GM23338 (cell line): ENCODE measurements at regions not wholly inside any gene's neighbourhood (a gene's known extent, or its start where the extent isn't known, plus 50 kb on each side); places are given as distances from the start of the nearest gene placed in this dataset.

Source experiments
- CREB1 ChIP-seq: fragments of 250-450 bp; sonication (Bioruptor Pico); IDR thresholded peaks from 2 replicates; pipeline ENCODE4 v1.5.0; 2020; ENCODE audit warnings: low read depth, mild to moderate bottlenecking, moderate library complexity
- CTCF ChIP-seq, 2 experiments: fragments of 200-600 bp in 1 of 2; sonication (generic) in 1 of 2; conservative IDR thresholded peaks; 2 replicates each; pipeline versions ENCODE4 v1.5.1 to v1.6.1; 2016 to 2017; ENCODE audit warnings: antibody characterized with exemption in 2 of 2, low read depth in 2 of 2, mild to moderate bottlenecking in 2 of 2, moderate library complexity in 1 of 2
- ETS1 ChIP-seq: IDR thresholded peaks from 2 replicates; pipeline ENCODE4 v1.6.1; 2016; ENCODE audit warnings: antibody characterized with exemption
- EZH2 ChIP-seq: fragments of 200-600 bp; sonication (generic); IDR thresholded peaks from one replicate; pipeline ENCODE4 v1.8.0; 2017; ENCODE audit warnings: antibody characterized with exemption, mild to moderate bottlenecking, low read depth; ENCODE audit not compliant: unreplicated experiment
- EZH2phosphoT487 ChIP-seq: fragments of 200-600 bp; sonication (generic); IDR thresholded peaks from one replicate; pipeline ENCODE4 v1.8.1; 2018; ENCODE audit warnings: antibody characterized with exemption; ENCODE audit not compliant: unreplicated experiment
- POLR2AphosphoS5 ChIP-seq: IDR thresholded peaks from 2 replicates; pipeline ENCODE4 v1.6.1; 2016; ENCODE audit warnings: antibody characterized with exemption, low read depth
- REST ChIP-seq: IDR thresholded peaks from one replicate; pipeline ENCODE4 v1.6.1; 2018; ENCODE audit warnings: antibody characterized with exemption; ENCODE audit not compliant: unreplicated experiment
- STAT1 ChIP-seq: IDR thresholded peaks from one replicate; pipeline ENCODE4 v1.6.1; 2016; ENCODE audit warnings: antibody characterized with exemption; ENCODE audit not compliant: unreplicated experiment
- ZNF114 ChIP-seq: fragments of 250-450 bp; sonication (Bioruptor Pico); IDR thresholded peaks from 2 replicates; pipeline ENCODE4 v1.5.0; 2020; ENCODE audit warnings: mild to moderate bottlenecking, moderate library complexity
- ZNF331 ChIP-seq: fragments of 250-450 bp; sonication (Bioruptor Pico); IDR thresholded peaks from 2 replicates; pipeline ENCODE4 v1.5.0; 2020; ENCODE audit warnings: low read depth, mild to moderate bottlenecking, moderate library complexity
- ZNF462 ChIP-seq: fragments of 250-450 bp; sonication (Bioruptor Pico); IDR thresholded peaks from 2 replicates; pipeline ENCODE4 v1.5.0; 2020; ENCODE audit warnings: mild to moderate bottlenecking, moderate library complexity

- TF ChIP-seq CTCF (conservative IDR thresholded peaks at IDR 0.05; ENCODE audit: low read depth in 2 of 2), result no peak
- TF ChIP-seq POLR2AphosphoS5, result no peak
- no peak for TF ChIP-seq REST
- TF ChIP-seq EZH2, result no peak
- TF ChIP-seq ZNF331 (CRISPR knock-in tag), result no peak
- TF ChIP-seq CREB1, result no peak
- TF ChIP-seq EZH2phosphoT487, result no peak
- no peak for TF ChIP-seq ZNF462 (CRISPR knock-in tag)
- no peak for TF ChIP-seq ZNF114 (CRISPR knock-in tag)
- TF ChIP-seq STAT1, result no peak
- TF ChIP-seq ETS1, result no peak
Observed at GRCh38 chr7:25545124-25546008, 317.1 kb upstream of the NPVF start.
